ENCODE measurements at regions not wholly inside any gene's neighbourhood (a gene's known extent, or its start where the extent isn't known, plus 50 kb on each side); places are given as distances from the start of the nearest gene placed in this dataset.

DNA sequence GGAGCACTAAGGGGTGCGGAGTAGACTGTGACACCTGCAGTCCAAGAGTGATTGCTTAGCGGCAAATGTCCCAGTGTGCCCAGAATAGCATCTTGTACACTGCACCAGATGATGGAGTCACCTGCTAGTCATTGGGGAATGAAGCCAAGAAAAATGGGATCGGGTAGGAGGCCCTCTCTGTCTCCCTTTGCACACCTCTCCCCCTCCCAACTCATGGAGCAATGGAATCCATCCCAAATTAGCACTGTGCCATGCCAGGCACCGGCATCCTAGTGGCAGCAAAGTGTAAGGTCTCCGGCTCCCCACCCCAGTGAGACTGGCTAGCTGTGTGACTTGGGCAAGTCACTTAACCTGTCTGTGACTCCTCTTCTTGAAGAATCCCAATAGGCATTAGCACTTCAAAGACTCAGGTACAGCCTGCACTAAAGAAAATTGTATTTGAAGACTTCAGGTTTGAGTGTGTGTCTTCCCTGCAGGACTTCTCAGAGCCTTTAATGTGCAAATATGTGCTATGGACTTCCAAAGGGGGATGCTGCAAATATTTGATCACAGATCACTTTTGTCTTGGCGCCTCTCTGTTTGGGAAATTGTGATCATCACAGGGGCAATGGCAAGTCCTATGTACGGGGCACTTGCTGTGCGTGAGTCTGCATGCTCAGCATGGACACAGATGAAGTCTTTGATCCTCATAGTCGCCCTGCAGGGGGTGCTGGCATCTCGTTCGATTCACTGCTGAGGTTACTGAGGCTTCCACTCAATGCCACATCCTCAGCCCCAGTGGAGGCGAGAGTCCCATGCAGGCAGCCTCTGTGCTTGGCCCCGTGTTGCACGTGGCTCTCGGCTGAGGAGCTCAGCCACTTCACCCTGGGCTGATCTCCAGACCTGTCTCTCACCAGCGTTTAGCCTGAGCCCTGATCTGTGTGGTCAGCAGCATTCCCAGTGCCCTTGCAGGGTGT is 272.9 kb upstream of the C1orf174 start:
- Histone ChIP-seq H3K4me1 (ENCODE audit: control insufficient read depth in 4 of 4, insufficient read depth in 4 of 4, low read length in 3 of 4) (no peaks in the 10 kb centered on the region), H3K9me3 (ENCODE audit: control insufficient read depth in 4 of 4, low read length in 3 of 4) (no peaks in the 10 kb centered on the region), H3K4me3 (ENCODE audit: low read depth in 1 of 3, low read length in 3 of 3) (no peak overlapping the region), H3K27ac (ENCODE audit: low read depth in 1 of 2, low read length in 2 of 2) (no peak overlapping the region), H3K27me3 (ENCODE audit: control insufficient read depth in 4 of 4, insufficient read depth in 4 of 4, low read length in 3 of 4) (peaks cover 0 to 3% (median 0%) of the 10 kb centered on the region in 4 donors), H3K9ac (ENCODE audit: low read depth in 1 of 2, low read length in 2 of 2) (no peak overlapping the region), H3K36me3 (ENCODE audit: control insufficient read depth in 4 of 4, insufficient read depth in 3 of 4, low read depth in 1 of 4, low read length in 3 of 4) (no peaks in the 10 kb centered on the region)
- TF ChIP-seq RXRA (IDR thresholded peaks at IDR 0.05), result no peak
- no peak for TF ChIP-seq FOXA2 (IDR thresholded peaks at IDR 0.05)
- TF ChIP-seq MAX (IDR thresholded peaks at IDR 0.05), result no peak
- TF ChIP-seq, protein P1, sequence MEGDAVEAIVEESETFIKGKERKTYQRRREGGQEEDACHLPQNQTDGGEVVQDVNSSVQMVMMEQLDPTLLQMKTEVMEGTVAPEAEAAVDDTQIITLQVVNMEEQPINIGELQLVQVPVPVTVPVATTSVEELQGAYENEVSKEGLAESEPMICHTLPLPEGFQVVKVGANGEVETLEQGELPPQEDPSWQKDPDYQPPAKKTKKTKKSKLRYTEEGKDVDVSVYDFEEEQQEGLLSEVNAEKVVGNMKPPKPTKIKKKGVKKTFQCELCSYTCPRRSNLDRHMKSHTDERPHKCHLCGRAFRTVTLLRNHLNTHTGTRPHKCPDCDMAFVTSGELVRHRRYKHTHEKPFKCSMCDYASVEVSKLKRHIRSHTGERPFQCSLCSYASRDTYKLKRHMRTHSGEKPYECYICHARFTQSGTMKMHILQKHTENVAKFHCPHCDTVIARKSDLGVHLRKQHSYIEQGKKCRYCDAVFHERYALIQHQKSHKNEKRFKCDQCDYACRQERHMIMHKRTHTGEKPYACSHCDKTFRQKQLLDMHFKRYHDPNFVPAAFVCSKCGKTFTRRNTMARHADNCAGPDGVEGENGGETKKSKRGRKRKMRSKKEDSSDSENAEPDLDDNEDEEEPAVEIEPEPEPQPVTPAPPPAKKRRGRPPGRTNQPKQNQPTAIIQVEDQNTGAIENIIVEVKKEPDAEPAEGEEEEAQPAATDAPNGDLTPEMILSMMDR (IDR thresholded peaks at IDR 0.05; ENCODE audit: low read depth, low read length, missing input control), result no peak
- no peak for TF ChIP-seq HNF4G (IDR thresholded peaks at IDR 0.05)
- TF ChIP-seq REST (IDR thresholded peaks at IDR 0.05), result no peak
- TF ChIP-seq EGR1 (IDR thresholded peaks at IDR 0.05; ENCODE audit: low read depth in 2 of 2), result no peak
- no peak for DNase-seq (ENCODE audit: low spot score)
- WGBS, result 38% methylated on average over 16 of the region's 16 CpGs

GRCh38 chr1:4173731-4174130 is 273.7 kb upstream of the C1orf174 start:
- H3K4me1 ChIP-seq (ENCODE audit: control insufficient read depth in 4 of 4, insufficient read depth in 4 of 4, low read length in 3 of 4), result no peaks in the 10 kb centered on the region
- DNase-seq (ENCODE audit: low spot score), result no peak
- H3K36me3 ChIP-seq (ENCODE audit: control insufficient read depth in 4 of 4, insufficient read depth in 3 of 4, low read depth in 1 of 4, low read length in 3 of 4), result no peaks in the 10 kb centered on the region
- peaks cover 0 to 3% (median 0%) of the 10 kb centered on the region in 4 donors for H3K27me3 ChIP-seq (ENCODE audit: control insufficient read depth in 4 of 4, insufficient read depth in 4 of 4, low read length in 3 of 4)
- WGBS, result 65% methylated on average over 9 of the region's 9 CpGs
- H3K4me3 ChIP-seq (ENCODE audit: low read depth in 1 of 3, low read length in 3 of 3), result no peak overlapping the region
- no peaks in the 10 kb centered on the region for H3K9me3 ChIP-seq (ENCODE audit: control insufficient read depth in 4 of 4, low read length in 3 of 4)
- TF ChIP-seq RAD21 (IDR thresholded peaks at IDR 0.05) (no peak), ATF3 (IDR thresholded peaks at IDR 0.05) (no peak), REST (IDR thresholded peaks at IDR 0.05) (no peak), FOXA1 (IDR thresholded peaks at IDR 0.05) (no peak), JUND (IDR thresholded peaks at IDR 0.05) (no peak), MAX (IDR thresholded peaks at IDR 0.05) (no peak)
- H3K27ac ChIP-seq (ENCODE audit: low read depth in 1 of 2, low read length in 2 of 2), result no peak overlapping the region
- no peak overlapping the region for H3K9ac ChIP-seq (ENCODE audit: low read depth in 1 of 2, low read length in 2 of 2)
